NCI-H69 (cell line): ENCODE measurements at regions not wholly inside any gene's neighbourhood (a gene's known extent, or its start where the extent isn't known, plus 50 kb on each side); places are given as distances from the start of the nearest gene placed in this dataset.

Experiments
- DNase-seq: peaks from one replicate; lab custom pipeline; 2025; lab: John Stamatoyannopoulos, UW

DNA sequence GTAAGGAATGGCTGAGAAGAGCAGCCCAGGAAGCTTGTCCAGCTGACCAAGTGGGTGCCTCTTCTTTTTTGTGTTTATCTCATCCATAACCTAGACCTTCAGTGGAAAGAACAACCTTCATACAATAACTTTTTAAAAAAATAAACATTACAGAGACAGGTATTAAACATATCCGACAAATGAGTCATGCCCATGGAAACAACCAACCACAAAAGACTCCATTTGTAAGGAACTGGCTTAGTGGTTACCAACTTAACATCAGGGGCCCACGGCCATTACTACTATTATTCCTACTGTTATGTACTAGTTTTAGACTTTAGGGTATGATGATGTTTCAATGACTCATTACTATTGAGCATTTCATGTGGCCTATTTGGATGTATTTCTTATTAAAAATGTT is 191.7 kb upstream of the SERP2 start:
- DNase-seq = no peak

- no peak for DNase-seq
Measured at GRCh38 chr13:44184740-44185139, 188.9 kb upstream of the SERP2 start.

- no peak for DNase-seq
Measured at GRCh38 chr13:44188257-44188656, 185.4 kb upstream of the SERP2 start.

DNA sequence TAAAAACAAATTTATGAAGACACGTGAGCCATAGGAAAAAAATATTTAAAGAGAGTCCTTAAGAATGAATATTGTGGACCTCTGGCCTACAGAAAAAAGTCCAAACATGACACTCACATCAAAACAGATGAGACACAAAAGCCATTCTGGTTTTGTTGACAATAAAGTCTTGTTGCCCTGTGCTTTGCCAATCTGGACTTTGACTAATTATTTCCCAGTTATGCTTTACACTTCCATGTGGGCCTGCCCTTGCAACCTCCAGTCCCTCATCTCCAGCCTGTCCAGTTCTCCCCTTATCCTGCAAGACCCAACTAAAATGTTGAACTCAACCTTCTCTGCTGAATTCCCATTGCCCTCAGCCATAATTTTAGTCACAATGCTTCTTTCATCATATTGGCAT is 184.5 kb upstream of the SERP2 start:
- no peak for DNase-seq

DNA sequence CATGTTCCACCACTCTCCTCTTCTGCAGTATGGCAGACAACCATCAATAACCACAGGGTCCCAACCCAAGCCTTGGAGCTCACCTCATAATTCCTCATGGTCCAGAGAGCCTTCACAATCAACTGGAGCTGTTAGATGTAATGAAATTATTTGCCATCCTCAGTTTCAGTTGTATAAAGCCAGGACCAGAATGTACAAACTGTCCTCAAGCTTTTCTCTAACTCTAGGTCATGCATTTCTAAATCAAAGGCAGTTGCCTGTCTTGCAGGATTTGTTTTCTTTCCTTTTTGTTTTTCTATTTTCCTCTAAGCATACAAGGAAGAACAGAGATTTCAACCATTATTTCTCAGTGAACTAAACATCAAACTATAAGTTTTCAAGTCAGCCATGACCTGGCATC is 182.5 kb upstream of the SERP2 start:
- DNase-seq = no peak

DNA sequence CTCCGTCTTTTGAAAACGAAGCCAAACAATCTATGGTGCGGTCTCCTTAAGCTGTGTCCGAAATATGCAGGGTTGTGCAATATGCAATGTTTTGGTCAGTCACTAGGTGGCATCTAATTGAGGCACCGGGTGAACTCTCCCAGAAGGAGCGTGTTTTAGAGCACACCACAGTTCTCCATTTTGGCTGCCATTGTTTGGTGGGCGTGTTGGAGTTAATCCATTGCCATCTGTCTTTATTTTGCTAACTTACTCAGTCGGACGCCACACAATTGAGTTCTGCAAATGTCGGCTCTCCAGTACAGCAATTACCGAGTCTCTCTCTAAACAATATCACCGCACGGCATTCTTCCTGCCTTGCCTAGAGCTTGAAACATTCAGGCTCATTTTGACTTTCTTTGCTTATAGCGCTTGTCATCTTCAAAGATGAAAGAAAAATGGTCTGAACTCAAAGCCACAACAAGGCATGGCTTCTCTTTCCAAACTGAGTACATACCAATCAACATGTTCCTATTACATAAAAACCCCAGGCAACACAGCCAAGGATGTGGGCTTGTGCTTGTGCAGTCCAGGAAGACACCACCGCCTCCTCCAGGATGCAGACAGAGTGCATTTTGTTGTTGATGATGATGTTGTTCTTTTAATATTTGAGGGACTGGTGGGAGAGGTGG is 182.0 kb upstream of the SERP2 start:
- DNase-seq = peak; percentile 96

- DNase-seq = no peak
Measured at GRCh38 chr13:44193731-44194130, 179.9 kb upstream of the SERP2 start.

- no peak for DNase-seq
Measured at GRCh38 chr13:44195245-44195644, 178.4 kb upstream of the SERP2 start.

DNA sequence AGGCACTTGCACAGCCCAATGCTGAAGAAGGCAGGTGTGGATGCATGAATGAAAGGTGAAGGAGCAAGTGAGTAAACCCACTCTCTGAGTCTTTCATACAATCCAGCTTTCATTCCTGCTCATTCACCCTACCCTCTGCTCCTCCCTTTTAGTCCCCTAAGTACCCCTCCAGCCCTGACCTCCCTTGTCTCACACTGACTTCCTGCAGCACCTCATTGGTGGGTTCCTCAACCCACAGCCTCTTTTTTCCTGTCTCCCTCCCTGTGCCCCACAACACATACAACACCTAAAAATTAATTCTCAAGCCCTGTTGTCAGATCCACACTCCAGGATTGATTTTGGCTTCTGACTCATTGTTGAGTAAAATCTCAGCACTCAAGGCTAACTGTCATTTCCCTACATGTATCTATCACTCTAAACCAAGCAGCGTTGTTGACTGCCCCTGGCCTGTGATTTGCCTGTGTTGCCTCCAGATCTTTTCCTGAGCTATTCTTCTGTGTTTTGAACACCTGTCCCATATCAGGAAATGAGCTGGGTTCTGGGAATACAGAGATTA is 177.3 kb upstream of the SERP2 start:
- DNase-seq = no peak

- peak; percentile 84 for DNase-seq
Measured at GRCh38 chr13:44197791-44198770, 175.5 kb upstream of the SERP2 start.

DNA sequence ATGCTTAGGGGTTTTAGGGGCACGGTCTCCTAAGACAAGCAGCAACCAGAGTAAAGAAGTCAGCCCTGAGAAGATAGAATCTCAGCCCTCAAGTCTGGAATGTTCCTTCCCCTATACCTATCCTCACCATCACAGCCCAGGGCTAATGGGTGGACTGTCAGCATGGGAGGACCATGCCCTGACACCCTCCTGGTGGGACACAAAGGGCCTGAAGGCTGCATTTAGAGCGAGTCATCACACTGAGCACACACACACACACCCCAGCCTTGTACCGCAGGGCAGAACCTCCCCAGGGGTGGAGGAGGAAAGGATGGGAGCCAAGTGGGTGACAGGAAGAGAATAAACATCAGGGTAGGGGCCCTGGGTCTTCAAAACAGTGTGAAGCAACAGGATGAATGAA is 174.8 kb upstream of the SERP2 start:
- peak; percentile 86 for DNase-seq

DNA sequence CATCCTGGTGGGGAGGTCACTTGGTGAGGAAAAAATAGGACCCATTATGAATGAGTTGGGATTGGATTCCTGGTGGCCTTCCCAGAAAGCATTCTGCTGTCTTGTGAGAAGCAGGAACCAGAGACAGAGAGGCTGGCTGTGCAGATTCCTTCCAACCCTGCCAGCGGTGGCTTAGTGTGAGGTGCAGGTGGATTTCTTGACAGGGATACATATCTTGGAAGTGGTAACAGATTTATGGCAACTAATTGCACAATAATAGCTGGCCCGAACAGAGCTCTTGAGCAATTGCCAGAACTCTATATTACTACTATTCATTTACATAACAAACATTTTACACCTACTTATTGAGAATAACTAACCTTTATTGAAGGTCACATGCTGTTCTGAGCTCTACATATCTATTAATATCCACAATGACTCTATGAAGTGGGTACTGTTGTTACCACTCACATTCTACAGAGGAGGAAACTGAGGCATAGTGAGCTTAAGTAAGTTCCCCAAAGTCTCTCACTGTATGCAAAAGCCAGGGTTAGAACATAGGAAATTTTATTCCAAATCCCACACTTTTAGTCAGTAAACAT is 173.9 kb upstream of the SERP2 start:
- DNase-seq = peak; percentile 79

DNA sequence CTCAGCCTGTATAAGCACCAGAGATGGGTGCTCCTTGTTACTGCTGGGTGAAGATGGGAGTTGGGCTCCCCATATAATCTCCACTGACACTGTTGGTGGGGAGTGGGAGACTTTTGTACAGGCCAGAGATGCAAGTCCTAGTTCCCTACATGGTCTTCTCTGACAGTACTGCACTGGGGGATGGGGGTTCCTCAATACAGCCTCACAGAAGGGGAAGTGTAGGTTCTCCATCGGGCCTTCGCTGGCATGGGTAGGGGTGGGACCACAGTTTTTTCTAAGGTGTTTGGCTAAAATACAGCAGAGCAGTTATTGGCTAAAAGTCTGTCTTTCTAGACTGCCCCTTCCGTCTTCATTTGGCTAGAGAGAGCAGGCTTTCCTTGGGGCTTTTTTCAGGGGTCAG is 167.2 kb upstream of the SERP2 start:
- no peak for DNase-seq

- no peak for DNase-seq
Measured at GRCh38 chr13:44207476-44207875, 166.1 kb upstream of the SERP2 start.

GRCh38 chr13:44210525-44210924 is 163.1 kb upstream of the SERP2 start:
- DNase-seq = no peak

GRCh38 chr13:44211286-44211685 is 162.3 kb upstream of the SERP2 start:
- DNase-seq = peak; percentile 65

DNA sequence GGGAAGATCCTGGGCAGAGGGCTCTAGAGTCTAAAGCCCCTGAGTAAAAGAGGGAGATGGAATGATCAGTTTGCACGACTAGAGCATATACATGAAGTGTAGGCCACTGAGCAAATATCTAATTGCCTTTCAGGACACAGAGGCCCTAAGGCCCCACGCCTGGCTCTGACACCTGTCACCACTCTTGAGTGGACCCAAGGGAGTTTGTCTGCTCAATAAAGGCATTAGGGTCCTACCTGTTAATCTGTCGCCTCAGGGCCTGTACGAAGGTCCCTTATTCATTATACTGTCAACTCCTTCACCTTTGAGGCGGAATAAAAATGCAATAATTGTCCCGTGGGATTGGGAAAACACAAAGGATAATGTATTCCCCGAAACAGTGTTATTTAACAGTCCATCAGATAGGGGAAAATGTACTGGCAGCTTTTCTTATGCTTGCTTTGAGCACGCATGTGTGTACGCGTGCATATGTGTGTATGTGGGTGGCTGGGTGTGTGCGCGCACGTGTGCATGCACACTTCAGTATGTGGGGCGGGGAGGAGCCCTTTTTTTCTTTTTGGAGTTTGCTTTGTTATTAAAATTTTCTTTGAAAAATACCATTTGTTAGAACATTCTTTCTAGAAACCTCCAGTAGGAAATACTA is 161.8 kb upstream of the SERP2 start:
- peak; percentile 96 for DNase-seq

DNA sequence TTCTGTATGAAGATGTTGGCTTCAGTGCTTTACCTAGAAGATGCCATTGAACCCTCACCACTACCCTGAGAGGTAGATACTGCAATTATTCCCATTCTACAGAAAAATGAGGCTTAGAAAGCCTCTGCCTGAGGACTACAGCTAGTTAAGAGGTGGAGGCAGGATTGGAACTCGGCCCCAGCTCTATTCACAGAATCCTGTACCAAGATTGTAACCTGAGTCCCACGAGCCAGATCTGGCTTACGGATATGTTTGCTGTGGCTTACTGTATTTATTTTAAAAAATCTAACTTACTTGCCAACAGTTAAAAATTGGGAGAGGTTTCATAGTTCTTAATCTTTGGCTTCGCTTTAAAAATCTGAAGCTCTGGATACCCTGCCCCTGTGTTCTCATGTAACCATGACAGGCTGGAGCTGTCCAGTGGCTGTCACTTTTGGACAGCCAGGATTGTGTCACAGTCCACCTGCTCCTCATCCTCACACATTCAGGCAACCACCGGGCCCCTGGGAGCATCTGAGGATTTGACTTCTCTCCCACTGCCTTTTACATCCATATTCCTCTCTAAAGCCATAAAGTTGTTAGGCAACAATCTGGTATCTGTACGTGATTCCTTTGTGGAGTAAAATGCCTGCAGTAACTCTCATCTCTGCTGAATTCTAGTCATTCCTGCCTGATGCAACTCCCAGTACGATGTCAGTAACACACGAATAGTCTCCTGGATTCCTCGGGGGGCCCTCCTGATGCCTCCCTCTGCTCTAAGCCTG is 160.8 kb upstream of the SERP2 start:
- no peak for DNase-seq

GRCh38 chr13:44218501-44219240 is 155.0 kb upstream of the SERP2 start:
- peak; percentile 37 for DNase-seq
